ENCODE measurements at regions not wholly inside any gene's neighbourhood (a gene's known extent, or its start where the extent isn't known, plus 50 kb on each side); places are given as distances from the start of the nearest gene placed in this dataset.

DNA sequence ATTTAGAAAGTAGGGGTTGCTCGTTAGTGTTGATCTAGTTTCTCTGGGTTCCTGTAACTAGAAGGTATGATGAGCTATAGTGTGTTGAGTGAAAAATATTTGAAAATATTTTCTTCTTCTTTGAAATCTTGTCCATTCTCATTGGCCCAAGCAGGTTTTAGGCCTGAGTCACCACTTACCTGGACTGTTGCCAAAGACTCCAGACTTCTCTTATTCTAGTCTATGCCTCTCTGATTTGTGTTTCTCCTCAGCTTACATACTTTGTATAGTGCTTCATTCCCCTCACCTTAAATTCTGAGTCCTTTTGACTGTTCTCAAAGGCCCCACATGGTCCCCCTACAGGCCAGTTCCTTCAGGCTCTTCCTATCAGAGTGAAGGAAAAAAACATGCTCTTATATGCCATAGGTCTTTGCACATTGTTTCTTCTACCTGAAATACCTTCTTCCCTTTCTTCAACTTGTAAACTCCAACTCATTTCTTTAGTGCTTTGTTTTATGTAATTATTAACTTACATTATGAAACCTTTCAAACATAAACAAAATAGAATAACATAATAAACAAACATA lies 258.2 kb downstream of the PPP1R2C start:
- no peaks in the 10 kb centered on the region for H3K36me3 Mint-ChIP-seq (ENCODE audit: low read depth)
- H3K27ac Mint-ChIP-seq, result no peak overlapping the region
- H3K4me1 Mint-ChIP-seq (ENCODE audit: low read depth), result no peaks in the 10 kb centered on the region
- no peaks in the 10 kb centered on the region for H3K27me3 Mint-ChIP-seq
- no peaks in the 10 kb centered on the region for H3K9me3 Mint-ChIP-seq
- H3K4me3 Mint-ChIP-seq, result no peak overlapping the region

DNA sequence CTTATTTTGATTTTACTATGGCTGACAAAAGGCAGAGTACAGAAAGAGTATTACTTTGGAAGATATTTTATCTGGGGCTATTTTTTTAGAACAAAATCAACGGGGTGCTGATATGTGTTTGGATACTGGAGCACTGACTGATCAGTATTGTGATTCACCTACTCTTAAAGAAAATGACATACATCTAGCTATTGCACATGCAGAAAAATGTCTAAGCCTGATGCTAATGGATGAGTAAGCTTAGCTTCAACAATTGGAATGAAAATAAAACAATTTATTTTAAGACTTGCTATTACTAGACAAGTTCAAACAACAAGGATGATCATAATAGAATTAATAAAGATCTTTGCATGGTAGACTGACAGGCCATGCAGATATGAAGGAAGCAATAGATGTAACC lies 262.0 kb downstream of the PPP1R2C start:
- H3K9me3 Mint-ChIP-seq, result no peaks in the 10 kb centered on the region
- H3K27me3 Mint-ChIP-seq, result no peaks in the 10 kb centered on the region
- H3K4me3 Mint-ChIP-seq, result no peak overlapping the region
- no peaks in the 10 kb centered on the region for H3K4me1 Mint-ChIP-seq (ENCODE audit: low read depth)
- no peaks in the 10 kb centered on the region for H3K36me3 Mint-ChIP-seq (ENCODE audit: low read depth)
- H3K27ac Mint-ChIP-seq, result no peak overlapping the region

DNA sequence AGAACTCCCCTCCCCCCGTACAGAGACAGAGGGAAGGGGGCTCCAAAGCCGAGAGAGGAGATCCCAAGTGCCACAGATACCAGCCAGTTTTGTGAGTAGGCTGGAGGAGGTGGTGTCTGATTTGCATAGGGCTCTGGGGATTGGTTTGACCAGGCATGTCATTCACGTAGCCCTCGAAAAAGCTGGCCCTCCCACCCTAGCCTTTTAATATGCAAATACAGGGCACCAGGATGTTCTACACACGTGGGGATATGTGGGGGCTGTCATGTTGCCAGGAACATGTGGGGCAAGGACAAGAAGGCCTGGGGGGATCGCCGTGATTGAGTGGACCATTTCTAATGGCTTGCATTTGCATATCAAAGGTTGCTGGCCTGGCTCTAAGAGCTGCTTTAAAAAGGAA lies 272.9 kb downstream of the PPP1R2C start:
- H3K4me3 Mint-ChIP-seq, result no peak overlapping the region
- H3K27ac Mint-ChIP-seq, result no peak overlapping the region
- peaks cover 6% of the 10 kb centered on the region for H3K36me3 Mint-ChIP-seq (ENCODE audit: low read depth)
- no peaks in the 10 kb centered on the region for H3K27me3 Mint-ChIP-seq
- peaks cover 13% of the 10 kb centered on the region for H3K9me3 Mint-ChIP-seq
- H3K4me1 Mint-ChIP-seq (ENCODE audit: low read depth), result no peaks in the 10 kb centered on the region

DNA sequence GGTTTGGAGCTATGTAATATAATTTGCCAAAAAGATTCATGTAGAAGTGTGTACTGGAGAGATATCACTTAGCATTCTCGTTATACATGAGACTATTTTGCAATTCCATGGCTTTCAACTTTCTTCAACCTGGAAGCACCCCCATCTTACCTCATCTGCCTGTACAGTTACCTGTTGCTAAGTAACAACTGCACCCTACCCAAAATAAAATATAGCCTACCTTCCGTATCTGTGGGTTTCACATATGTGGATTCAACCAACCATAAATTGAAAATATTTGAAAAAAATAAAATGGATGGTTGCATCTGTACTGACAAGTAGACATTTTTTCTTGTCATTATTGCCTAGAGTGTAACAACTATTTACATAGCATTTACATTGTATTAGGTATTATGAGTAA lies 278.3 kb downstream of the PPP1R2C start:
- Mint-ChIP-seq H3K36me3 (ENCODE audit: low read depth) (no peaks in the 10 kb centered on the region), H3K4me3 (no peak overlapping the region)

DNA sequence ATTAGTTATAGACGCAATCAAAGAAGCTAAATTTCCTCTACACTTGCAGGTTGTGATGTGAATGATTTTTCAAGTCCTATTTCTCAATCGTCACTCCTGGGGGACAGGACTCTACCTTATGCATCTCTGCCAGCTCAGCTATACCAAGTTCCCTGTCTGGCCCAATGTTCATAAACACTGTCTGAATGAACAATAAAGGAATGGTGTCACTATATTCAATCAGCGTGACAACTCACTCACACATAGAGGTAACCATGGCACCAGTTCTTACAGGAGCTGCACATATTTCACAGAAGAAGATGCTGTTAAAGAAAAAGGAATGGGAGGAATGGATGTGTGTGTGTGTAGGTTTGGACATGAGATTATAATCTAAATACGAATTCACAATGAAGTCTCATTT lies 280.6 kb downstream of the PPP1R2C start:
- Mint-ChIP-seq H3K4me3 (no peak overlapping the region), H3K27ac (no peak overlapping the region), H3K36me3 (ENCODE audit: low read depth) (no peaks in the 10 kb centered on the region), H3K4me1 (ENCODE audit: low read depth) (peaks cover 9% of the 10 kb centered on the region), H3K9me3 (no peaks in the 10 kb centered on the region), H3K27me3 (no peaks in the 10 kb centered on the region)

More for the DNA sequence above, 278.3 kb downstream of the PPP1R2C start:
- Mint-ChIP-seq H3K9me3 (no peaks in the 10 kb centered on the region), H3K27me3 (no peaks in the 10 kb centered on the region), H3K27ac (no peak overlapping the region), H3K4me1 (ENCODE audit: low read depth) (peaks cover 7% of the 10 kb centered on the region)

GRCh38 chrX:42496239-42496638 lies 281.7 kb downstream of the PPP1R2C start:
- peaks cover 9% of the 10 kb centered on the region for H3K4me1 Mint-ChIP-seq (ENCODE audit: low read depth)

GRCh38 chrX:42495139-42495538 lies 282.8 kb downstream of the PPP1R2C start:
- Mint-ChIP-seq H3K4me1 (ENCODE audit: low read depth) (peaks cover 9% of the 10 kb centered on the region), H3K9me3 (no peaks in the 10 kb centered on the region), H3K27me3 (no peaks in the 10 kb centered on the region), H3K27ac (no peak overlapping the region), H3K36me3 (ENCODE audit: low read depth) (no peaks in the 10 kb centered on the region), H3K4me3 (no peak overlapping the region)

More at GRCh38 chrX:42496239-42496638, 281.7 kb downstream of the PPP1R2C start:
- Mint-ChIP-seq H3K27ac (no peak overlapping the region), H3K36me3 (ENCODE audit: low read depth) (no peaks in the 10 kb centered on the region), H3K4me3 (no peak overlapping the region), H3K27me3 (no peaks in the 10 kb centered on the region), H3K9me3 (no peaks in the 10 kb centered on the region)

DNA sequence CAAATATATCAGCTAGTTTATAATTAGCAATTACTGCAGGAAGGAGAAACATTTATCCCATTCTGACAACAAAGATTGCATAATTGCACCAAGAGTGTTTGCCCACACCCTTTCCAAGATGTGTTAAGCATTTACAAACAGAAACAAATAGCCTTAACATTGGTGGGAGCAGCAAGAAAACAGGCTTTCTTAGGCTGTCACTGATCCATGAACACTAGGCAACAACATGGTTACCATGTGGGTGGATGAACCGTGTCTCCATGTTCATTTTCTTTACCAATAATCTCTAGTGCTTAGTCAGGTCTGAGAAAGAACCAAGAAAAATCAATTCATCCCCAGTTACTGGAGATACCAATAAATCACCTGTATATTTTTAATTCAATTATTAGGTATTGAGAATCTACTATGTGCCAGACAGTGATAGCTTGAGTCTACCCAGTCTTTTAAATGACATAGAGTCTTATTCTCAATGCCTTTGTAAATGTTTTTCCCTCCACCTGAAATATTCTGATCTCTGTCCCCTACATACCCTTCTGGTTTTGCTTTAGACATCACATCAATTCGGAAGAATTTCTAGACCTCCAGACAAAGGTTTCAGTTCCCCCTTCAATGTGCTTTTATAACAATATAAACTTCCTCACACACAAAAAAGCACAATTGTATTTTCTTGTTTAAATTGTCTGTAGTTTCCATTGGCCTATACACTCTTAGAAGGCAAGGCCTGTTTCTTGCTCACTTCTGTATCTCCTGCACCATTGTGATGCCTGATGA lies 286.6 kb downstream of the PPP1R2C start:
- no peaks in the 10 kb centered on the region for H3K36me3 Mint-ChIP-seq (ENCODE audit: low read depth)
- H3K4me1 Mint-ChIP-seq (ENCODE audit: low read depth), result peaks cover 9% of the 10 kb centered on the region
- no peak overlapping the region for H3K4me3 Mint-ChIP-seq
- no peak overlapping the region for H3K27ac Mint-ChIP-seq
- H3K9me3 Mint-ChIP-seq, result no peaks in the 10 kb centered on the region
- no peaks in the 10 kb centered on the region for H3K27me3 Mint-ChIP-seq

GRCh38 chrX:42490111-42490510 lies 287.9 kb downstream of the PPP1R2C start:
- Mint-ChIP-seq H3K36me3 (ENCODE audit: low read depth) (no peaks in the 10 kb centered on the region), H3K4me1 (ENCODE audit: low read depth) (peaks cover 7% of the 10 kb centered on the region), H3K27me3 (no peaks in the 10 kb centered on the region), H3K27ac (no peak overlapping the region), H3K4me3 (no peak overlapping the region), H3K9me3 (no peaks in the 10 kb centered on the region)

- H3K4me3 Mint-ChIP-seq, result no peak overlapping the region
- H3K9me3 Mint-ChIP-seq, result peaks cover 5% of the 10 kb centered on the region
- no peak overlapping the region for H3K27ac Mint-ChIP-seq
- H3K27me3 Mint-ChIP-seq, result no peaks in the 10 kb centered on the region
- no peaks in the 10 kb centered on the region for H3K36me3 Mint-ChIP-seq (ENCODE audit: low read depth)
- H3K4me1 Mint-ChIP-seq (ENCODE audit: low read depth), result no peaks in the 10 kb centered on the region
Measured at GRCh38 chrX:42485601-42486000, 292.4 kb downstream of the PPP1R2C start.

DNA sequence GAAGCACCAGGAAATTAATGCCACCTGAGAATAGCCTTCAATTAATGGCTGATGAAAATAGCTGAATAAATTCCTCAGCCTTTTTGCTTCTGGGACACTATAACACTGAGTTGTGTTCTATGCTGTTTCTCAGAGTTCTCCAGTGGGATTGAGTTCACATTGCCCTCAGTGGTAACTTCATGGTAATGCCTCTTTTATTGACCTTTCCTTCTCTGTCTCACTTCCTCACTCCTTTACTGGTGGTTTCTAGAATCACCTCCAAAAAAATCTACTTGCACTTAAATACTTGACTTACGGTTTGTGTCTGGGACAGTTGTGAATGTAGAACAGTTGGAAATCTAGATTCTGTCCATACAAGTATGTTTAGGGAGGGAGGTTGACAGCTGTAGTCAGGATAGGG lies 293.7 kb downstream of the PPP1R2C start:
- Mint-ChIP-seq H3K27ac (no peak overlapping the region), H3K36me3 (ENCODE audit: low read depth) (no peaks in the 10 kb centered on the region), H3K9me3 (peaks cover 5% of the 10 kb centered on the region), H3K27me3 (no peaks in the 10 kb centered on the region), H3K4me3 (no peak overlapping the region), H3K4me1 (ENCODE audit: low read depth) (no peaks in the 10 kb centered on the region)

- Mint-ChIP-seq H3K36me3 (ENCODE audit: low read depth) (no peaks in the 10 kb centered on the region), H3K27ac (no peak overlapping the region), H3K27me3 (no peaks in the 10 kb centered on the region), H3K4me1 (ENCODE audit: low read depth) (no peaks in the 10 kb centered on the region), H3K9me3 (no peaks in the 10 kb centered on the region), H3K4me3 (no peak overlapping the region)
Measured at GRCh38 chrX:42477396-42477795, 300.6 kb downstream of the PPP1R2C start.

GRCh38 chrX:42472727-42473126 lies 305.2 kb downstream of the PPP1R2C start:
- Mint-ChIP-seq H3K9me3 (no peaks in the 10 kb centered on the region), H3K27me3 (no peaks in the 10 kb centered on the region), H3K36me3 (ENCODE audit: low read depth) (no peaks in the 10 kb centered on the region), H3K4me3 (no peak overlapping the region), H3K27ac (no peak overlapping the region), H3K4me1 (ENCODE audit: low read depth) (no peaks in the 10 kb centered on the region)

- H3K4me3 Mint-ChIP-seq, result no peak overlapping the region
- H3K9me3 Mint-ChIP-seq, result no peaks in the 10 kb centered on the region
- H3K27ac Mint-ChIP-seq, result no peak overlapping the region
- no peaks in the 10 kb centered on the region for H3K36me3 Mint-ChIP-seq (ENCODE audit: low read depth)
- peaks cover 4% of the 10 kb centered on the region for H3K4me1 Mint-ChIP-seq (ENCODE audit: low read depth)
- no peaks in the 10 kb centered on the region for H3K27me3 Mint-ChIP-seq
Measured at GRCh38 chrX:42466332-42467046, 311.5 kb downstream of the PPP1R2C start.

GRCh38 chrX:42465821-42466220 lies 312.1 kb downstream of the PPP1R2C start:
- Mint-ChIP-seq H3K4me3 (no peak overlapping the region), H3K27me3 (no peaks in the 10 kb centered on the region), H3K4me1 (ENCODE audit: low read depth) (peaks cover 4% of the 10 kb centered on the region), H3K27ac (no peak overlapping the region), H3K36me3 (ENCODE audit: low read depth) (no peaks in the 10 kb centered on the region), H3K9me3 (no peaks in the 10 kb centered on the region)

Measured in stimulated activated naive CD8-positive, alpha-beta T cell treated with anti-CD3 and anti-CD28 coated beads, Interleukin-15, Interleukin-2, amounts not matched to agents 100 ng/mL and 50 ng/mL, for 24 hours (primary cell).